ENCODE measurements at regions not wholly inside any gene's neighbourhood (a gene's known extent, or its start where the extent isn't known, plus 50 kb on each side); places are given as distances from the start of the nearest gene placed in this dataset.

DNA sequence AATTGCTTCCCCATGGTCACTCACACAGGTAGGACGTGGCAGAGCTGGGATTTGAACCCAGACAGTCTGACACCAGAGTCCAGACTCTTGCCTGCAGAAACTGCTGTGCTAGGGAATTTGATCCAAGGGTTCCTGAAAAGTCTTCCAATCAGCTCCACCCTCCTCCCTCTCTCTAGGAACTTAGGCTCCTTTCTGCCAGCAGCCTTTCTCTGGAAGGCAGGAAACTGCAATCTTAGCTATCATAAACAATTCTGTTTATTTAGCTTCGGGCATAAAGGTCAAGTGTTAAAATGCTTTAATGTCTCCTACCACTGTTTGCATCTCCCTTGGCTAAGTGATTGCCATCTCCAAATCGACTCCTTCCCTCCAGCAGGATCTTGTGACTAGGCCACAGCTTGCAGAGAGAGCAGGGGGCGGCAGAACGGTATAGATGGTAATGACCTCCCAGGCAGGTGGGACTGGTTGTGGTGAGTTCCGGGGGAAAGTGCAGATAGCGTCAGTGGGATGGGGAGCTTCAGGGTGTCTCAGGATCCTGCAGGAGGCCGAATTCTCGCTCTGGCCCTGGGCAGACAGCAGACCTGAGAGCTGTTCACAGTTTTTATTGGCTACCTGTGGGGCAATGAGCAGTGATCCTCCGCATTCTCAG lies 882.4 kb upstream of the EEF2KMT start:
- TF ChIP-seq CTCF (IDR thresholded peaks at IDR 0.05) = no peak
- no peak for TF ChIP-seq EP300 (IDR thresholded peaks at IDR 0.05)
